A549 (cell line): ENCODE measurements at regions not wholly inside any gene's neighbourhood (a gene's known extent, or its start where the extent isn't known, plus 50 kb on each side); places are given as distances from the start of the nearest gene placed in this dataset.

Source experiments
- ATAC-seq, 2 experiments: fragments of 200-7000 bp in 1 of 2; fragments of >200 bp in 1 of 2; cut with Nextera tagmentation in 1 of 2; cut with Tn5 transposase in 1 of 2; 3 replicates each; pipeline versions ENCODE4 v1.8.0 to v1.9.1; 2018 to 2020; ENCODE audit warnings: mild to moderate bottlenecking in 1 of 2, moderate library complexity in 1 of 2
- CTCF ChIA-PET: fragments of 300-600 bp; sonication (Branson Sonifier 250); formaldehyde crosslinking; extraction: SDS; loops from one replicate; lab custom pipeline; 2021; ENCODE audit warnings: antibody characterized with exemption, inconsistent platforms; lab: Yijun Ruan, JAX
- POLR2A ChIA-PET: fragments of 350-600 bp; formaldehyde crosslinking; extraction: SDS; loops from one replicate; lab custom pipeline; 2021; ENCODE audit warnings: antibody characterized with exemption, inconsistent platforms; lab: Yijun Ruan, JAX
- DNase-seq, 2 experiments: peaks; one replicate each; pipeline versions ENCODE4 v3.0.0 to v3.0.0-alpha.2; 2011 to 2016; ENCODE audit warnings: low read depth in 1 of 2, low spot score in 1 of 2
- FAIRE-seq: peaks from 2 replicates; lab custom pipeline; 2011; peaks lifted over from hg19 to GRCh38; lab: Jason Lieb, UNC
- H3K27ac ChIP-seq, 2 experiments: fragments of >200 bp; sonication (Bioruptor Twin); formaldehyde crosslinking; 3 replicates each; pipeline ENCODE4 v1.5.1; 2016 to 2017
- H3K4me1 ChIP-seq: fragments of >200 bp; sonication (Bioruptor Twin); formaldehyde crosslinking; 3 replicates; pipeline ENCODE4 v1.6.1; 2016
- H3K4me2 ChIP-seq: fragments of >200 bp; sonication (Bioruptor Twin); formaldehyde crosslinking; 3 replicates; pipeline ENCODE4 v1.6.1; 2016
- H3K4me3 ChIP-seq: fragments of >200 bp; sonication (Bioruptor Twin); formaldehyde crosslinking; 3 replicates; pipeline ENCODE4 v1.5.1; 2016
- H3K9me3 ChIP-seq: fragments of >200 bp; sonication (Bioruptor Twin); formaldehyde crosslinking; 3 replicates; pipeline ENCODE4 v1.6.1; 2016
- CBX2 ChIP-seq: fragments of 200-600 bp; sonication (generic); IDR thresholded peaks from 2 replicates; pipeline ENCODE4 v1.6.1; 2016; ENCODE audit warnings: low read depth, mild to moderate bottlenecking, borderline replicate concordance
- CEBPB ChIP-seq, 2 experiments: fragments of >200 bp in 1 of 2; sonication (Bioruptor Twin) in 1 of 2; formaldehyde crosslinking in 1 of 2; IDR thresholded peaks; 2 replicates each; pipeline ENCODE4 v1.6.1; 2012 to 2016
- CHD4 ChIP-seq: fragments of 200-600 bp; sonication (generic); IDR thresholded peaks from 2 replicates; pipeline ENCODE4 v1.6.1; 2016; ENCODE audit warnings: antibody characterized with exemption, mild to moderate bottlenecking, borderline replicate concordance
- ESRRA ChIP-seq: fragments of 150-350 bp; IDR thresholded peaks from 2 replicates; pipeline ENCODE4 v1.6.1; 2014; ENCODE audit warnings: mild to moderate bottlenecking, low read length, borderline replicate concordance
- FOSL2 ChIP-seq, 2 experiments: fragments of 450-650 bp in 1 of 2; fragments of >200 bp in 1 of 2; sonication (Bioruptor Twin) in 1 of 2; formaldehyde crosslinking; IDR thresholded peaks; 2 replicates each; pipeline versions ENCODE4 v1.5.0 to v1.6.1; 2016 to 2020; ENCODE audit warnings: mild to moderate bottlenecking in 1 of 2, moderate library complexity in 1 of 2
- HES2 ChIP-seq: fragments of >200 bp; sonication (Bioruptor Twin); formaldehyde crosslinking; IDR thresholded peaks from 2 replicates; pipeline ENCODE4 v1.6.1; 2016
- HEYL ChIP-seq: fragments of 250-450 bp; sonication (Bioruptor Pico); IDR thresholded peaks from 2 replicates; pipeline ENCODE4 v1.8.0; 2021; ENCODE audit warnings: mild to moderate bottlenecking, moderate library complexity
- HOXA7 ChIP-seq: fragments of 250-450 bp; sonication (Bioruptor Pico); IDR thresholded peaks from 2 replicates; pipeline ENCODE4 v1.5.0; 2020; ENCODE audit warnings: mild to moderate bottlenecking, moderate library complexity
- HOXB13 ChIP-seq: fragments of 250-450 bp; sonication (Bioruptor Pico); IDR thresholded peaks from 2 replicates; pipeline ENCODE4 v1.5.0; 2020; ENCODE audit warnings: low read depth, mild to moderate bottlenecking, moderate library complexity
- JUNB ChIP-seq: fragments of >200 bp; sonication (Bioruptor Twin); formaldehyde crosslinking; IDR thresholded peaks from 2 replicates; pipeline ENCODE4 v1.6.1; 2016
- KDM1A ChIP-seq: fragments of 200-600 bp; sonication (generic); IDR thresholded peaks from 2 replicates; pipeline ENCODE4 v1.6.1; 2016; ENCODE audit warnings: low read depth, mild to moderate bottlenecking
- KDM5A ChIP-seq: fragments of 200-600 bp; sonication (generic); IDR thresholded peaks from 2 replicates; pipeline ENCODE4 v1.6.1; 2016; ENCODE audit warnings: antibody characterized with exemption, mild to moderate bottlenecking
- MAX ChIP-seq: IDR thresholded peaks from 2 replicates; pipeline ENCODE4 v1.6.1; 2012
- MAZ ChIP-seq: fragments of 150-350 bp; IDR thresholded peaks from 2 replicates; pipeline ENCODE4 v1.6.1; 2014; ENCODE audit warnings: antibody characterized with exemption, low read depth, low read length, borderline replicate concordance
- NFE2L2 ChIP-seq: fragments of 150-350 bp; conservative IDR thresholded peaks from 2 replicates; pipeline ENCODE4 v1.6.1; 2014; ENCODE audit warnings: low read length
- PBX3 ChIP-seq: IDR thresholded peaks from 2 replicates; pipeline ENCODE4 v1.6.1; 2012
- PHF8 ChIP-seq: fragments of 200-600 bp; sonication (generic); IDR thresholded peaks from 2 replicates; pipeline ENCODE4 v1.6.1; 2016; ENCODE audit warnings: low read depth, mild to moderate bottlenecking, antibody characterized with exemption, moderate library complexity, borderline replicate concordance
- RCOR1 ChIP-seq: fragments of 150-350 bp; IDR thresholded peaks from 2 replicates; pipeline ENCODE4 v1.6.1; 2014; ENCODE audit warnings: antibody characterized with exemption, low read length, low read depth
- SREBF2 ChIP-seq: fragments of 450-650 bp; IDR thresholded peaks from 2 replicates; pipeline ENCODE4 v1.6.1; 2014; ENCODE audit warnings: mild to moderate bottlenecking, moderate library complexity
- TFCP2L1 ChIP-seq: fragments of 250-450 bp; sonication (Bioruptor Pico); IDR thresholded peaks from 2 replicates; pipeline ENCODE4 v1.5.0; 2021; ENCODE audit warnings: mild to moderate bottlenecking
- ZC3H11A ChIP-seq: fragments of 450-650 bp; IDR thresholded peaks from 2 replicates; pipeline ENCODE4 v1.6.1; 2014; ENCODE audit warnings: antibody characterized with exemption, mild to moderate bottlenecking
- ZNF302 ChIP-seq: fragments of 250-450 bp; sonication (Bioruptor Pico); IDR thresholded peaks from 2 replicates; pipeline ENCODE4 v1.9.0; 2021; ENCODE audit warnings: inconsistent platforms, mild to moderate bottlenecking, moderate library complexity
- ZSCAN20 ChIP-seq: fragments of 250-450 bp; sonication (Bioruptor Pico); IDR thresholded peaks from 2 replicates; pipeline ENCODE4 v1.8.0; 2022; ENCODE audit warnings: mild to moderate bottlenecking, moderate library complexity
- WGBS: methylation state at CpG from one replicate; pipeline ENCODE4 v1.1.6; 2017; ENCODE audit errors: missing lambda C conversion rate; 5-methylcytosine and 5-hydroxymethylcytosine counted together

GRCh38 chr16:73735954-73736353 is 560.7 kb upstream of the PSMD7 start:
- Histone ChIP-seq H3K4me3 (no peak overlapping the region), H3K4me1 (no peaks in the 10 kb centered on the region), H3K4me2 (no peak overlapping the region), H3K27ac (no peak overlapping the region), H3K9me3 (0 out of 3 replicates have a peak, but pooled peaks cover 6% of the 10 kb centered on the region)
- FAIRE-seq (no peak), DNase-seq (no peak), ATAC-seq (no peak)
- ChIA-PET POLR2A (no interaction called here), CTCF (interaction anchor here (1.0 kb wide), 1 partner anchor 22 kb away, joined by 3 read pairs; no protein-coding TSS in a partner anchor)
- 14% methylated on average over 1 of the region's 1 CpG for WGBS
- TF ChIP-seq ZC3H11A (no peak), SREBF2 (no peak), ZSCAN20 (CRISPR knock-in tag) (no peak), RCOR1 (no peak), KDM5A (no peak), PBX3 (no peak), KDM1A (no peak), HEYL (CRISPR knock-in tag) (no peak), TFCP2L1 (no peak), MAX (no peak), HOXB13 (no peak)

- H3K27ac ChIP-seq, result no peak overlapping the region
- CTCF ChIA-PET, result no interaction called here
- no peak overlapping the region for H3K4me3 ChIP-seq
- WGBS, result under 1% methylated on average over 3 of the region's 3 CpGs
- FAIRE-seq (no peak), DNase-seq (peak in 1 of 2 experiments; percentile 13), ATAC-seq (no peak)
- peak; percentile 59 for TF ChIP-seq FOSL2 (IDR thresholded peaks at IDR 0.05)
- peak; percentile 52; the same call in 1 of the 2 replicates for TF ChIP-seq FOSL2 (CRISPR knock-in tag; IDR thresholded peaks at IDR 0.05)
- TF ChIP-seq JUNB, result peak; percentile 49; the same call in 1 of the 2 replicates
- TF ChIP-seq NFE2L2, result no peak
- H3K4me1 ChIP-seq, result no peaks in the 10 kb centered on the region
- POLR2A ChIA-PET, result no interaction called here
- H3K9me3 ChIP-seq, result 0 out of 3 replicates have a peak, but pooled peaks cover 6% of the 10 kb centered on the region
- H3K4me2 ChIP-seq, result peak overlapping the region; percentile 10; the same call in 2 of the 3 replicates
These were observed 561.6 kb upstream of the PSMD7 start for GRCh38 chr16:73735018-73735417.

GRCh38 chr16:73732681-73733080 is 563.9 kb upstream of the PSMD7 start:
- POLR2A ChIA-PET, result no interaction called here

More at GRCh38 chr16:73732681-73733080, 563.9 kb upstream of the PSMD7 start:
- ATAC-seq (no peak), DNase-seq (no peak), FAIRE-seq (no peak)
- TF ChIP-seq MAX (no peak), PBX3 (no peak), PHF8 (no peak), KDM5A (no peak), NFE2L2 (no peak), HES2 (no peak), JUNB (no peak), RCOR1 (no peak), CEBPB (IDR thresholded peaks at IDR 0.05) (no peak), HOXB13 (no peak), ZNF302 (CRISPR knock-in tag) (no peak), CHD4 (no peak), TFCP2L1 (no peak), HOXA7 (no peak), CBX2 (no peak), MAZ (no peak), HEYL (CRISPR knock-in tag) (no peak), ESRRA (no peak), SREBF2 (no peak)
- Histone ChIP-seq H3K27ac (no peak overlapping the region), H3K4me2 (no peak overlapping the region), H3K9me3 (0 out of 3 replicates have a peak, but pooled peaks cover 6% of the 10 kb centered on the region), H3K4me1 (no peaks in the 10 kb centered on the region), H3K4me3 (no peak overlapping the region)
- WGBS, result 14% methylated on average over 2 of the region's 2 CpGs
- CTCF ChIA-PET, result interaction anchor here (1.7 kb wide), 1 partner anchor 9 kb away, joined by 4 read pairs; no protein-coding TSS in a partner anchor
